ENCODE measurements at regions not wholly inside any gene's neighbourhood (a gene's known extent, or its start where the extent isn't known, plus 50 kb on each side); places are given as distances from the start of the nearest gene placed in this dataset.

- H3K79me2 ChIP-seq (ENCODE audit: control insufficient read depth, insufficient read depth, low read length), result no peaks in the 10 kb centered on the region
- H3K9me3 ChIP-seq (replicated peaks; ENCODE audit: control insufficient read depth, insufficient read depth, low read length), result no peaks in the 10 kb centered on the region
- no peak overlapping the region for H3K9ac ChIP-seq (ENCODE audit: control insufficient read depth, insufficient read depth, low read length)
- no TSS peak for BruUV-seq (replicated peaks)
- H4K20me1 ChIP-seq (ENCODE audit: control insufficient read depth, insufficient read depth), result no peaks in the 10 kb centered on the region
- ChIA-PET CTCF (no interaction called here), RAD21 (ENCODE audit: unreplicated experiment) (no interaction called here), POLR2A (no interaction called here), SMC1A (ENCODE audit: uncharacterized antibody, unreplicated experiment) (no interaction called here)
- WGBS (ENCODE audit: insufficient coverage, insufficient replicate concordance, low lambda C conversion rate, missing lambda C conversion rate), result 0% methylated on average over 1 of the region's 1 CpG
- TF ChIP-seq POLR2AphosphoS2 (IDR thresholded peaks at IDR 0.05; ENCODE audit: low read depth, low read length), result no peak
- no peak for TF ChIP-seq ZBED1 (IDR thresholded peaks at IDR 0.05; ENCODE audit: borderline replicate concordance)
- TF ChIP-seq IRF5 (IDR thresholded peaks at IDR 0.05; ENCODE audit: borderline replicate concordance), result no peak
- no peak for TF ChIP-seq TCF7 (IDR thresholded peaks at IDR 0.05; ENCODE audit: borderline replicate concordance)
- TF ChIP-seq MAX (IDR thresholded peaks at IDR 0.05; ENCODE audit: low read depth, low read length), result no peak
- TF ChIP-seq ZBTB11 (CRISPR knock-in tag; IDR thresholded peaks at IDR 0.05), result no peak
- no peak for TF ChIP-seq SREBF2 (IDR thresholded peaks at IDR 0.05; ENCODE audit: low read length)
- TF ChIP-seq CHD1 (IDR thresholded peaks at IDR 0.05; ENCODE audit: low read depth, low read length), result no peak
- no peak for TF ChIP-seq ZNF592 (IDR thresholded peaks at IDR 0.05)
- no peak for TF ChIP-seq ZNF207 (IDR thresholded peaks at IDR 0.05; ENCODE audit: borderline replicate concordance)
- TF ChIP-seq NR2C2 (IDR thresholded peaks at IDR 0.05; ENCODE audit: borderline replicate concordance, control insufficient read depth, insufficient read length, low read depth), result no peak
- no peak for TF ChIP-seq BMI1 (IDR thresholded peaks at IDR 0.05; ENCODE audit: borderline replicate concordance)
- no peak for TF ChIP-seq RAD51 (IDR thresholded peaks at IDR 0.05)
- TF ChIP-seq YBX1 (IDR thresholded peaks at IDR 0.05), result no peak
- intact Hi-C loops (cut with micrococcal nuclease; ENCODE audit: unreplicated experiment) (no loop called here), in situ Hi-C loops (cut with MboI) (no loop called here)
- H3K4me1 ChIP-seq (ENCODE audit: control insufficient read depth, insufficient read depth, low read length), result no peaks in the 10 kb centered on the region
- DNase-seq (ENCODE audit: low read depth, low spot score), result no peak
- ATAC-seq, result no peak
- no peak overlapping the region for H3K4me3 ChIP-seq
- no peaks in the 10 kb centered on the region for H3K36me3 ChIP-seq (ENCODE audit: control insufficient read depth in 2 of 2, insufficient read depth in 2 of 2, low read length in 1 of 2)
- no peaks in the 10 kb centered on the region for H3K27me3 ChIP-seq (replicated peaks in 1 of 2; ENCODE audit: control insufficient read depth in 2 of 2, insufficient read depth in 2 of 2, low read length in 1 of 2)
- no peak for FAIRE-seq
- no peak overlapping the region for H3K27ac ChIP-seq (ENCODE audit: control insufficient read depth, insufficient read depth)
- H3K4me2 ChIP-seq (ENCODE audit: control insufficient read depth, insufficient read depth), result no peak overlapping the region
- no peak overlapping the region for H2AFZ ChIP-seq (ENCODE audit: control insufficient read depth, low read depth, low read length)
These were observed 348.9 kb upstream of the TRPC7 start for GRCh38 chr5:136714286-136714685.

All from GM12878 (cell line).